Thyroid gland (tissue), 4 donors: ENCODE measurements at regions not wholly inside any gene's neighbourhood (a gene's known extent, or its start where the extent isn't known, plus 50 kb on each side); places are given as distances from the start of the nearest gene placed in this dataset.

Experiments
- DNase-seq, 2 donors: peaks; one replicate each; pipeline ENCODE4 v3.0.0-alpha.2; 2019
- H3K27ac ChIP-seq, 3 donors: fragments of 200-600 bp; sonication (generic); 1 replicate in 2 of 3; 2 replicates in 1 of 3; pipeline ENCODE4 v1.5.1; 2016 to 2019; ENCODE audit warnings: mild to moderate bottlenecking in 1 of 3, moderate library complexity in 1 of 3
- H3K27me3 ChIP-seq: fragments of 200-600 bp; sonication (generic); one replicate; pipeline ENCODE4 v1.5.1; 2019
- H3K36me3 ChIP-seq, 2 donors: fragments of 200-600 bp; sonication (generic); one replicate each; pipeline ENCODE4 v1.5.1; 2016 to 2019
- H3K4me1 ChIP-seq, 2 donors: fragments of 200-600 bp; sonication (generic); one replicate each; pipeline ENCODE4 v1.5.1; 2017 to 2019
- H3K4me3 ChIP-seq, 3 donors: fragments of 200-600 bp; sonication (generic); replicated peaks in 1 of 3; 1 replicate in 2 of 3; 2 replicates in 1 of 3; pipeline ENCODE4 v1.5.1; 2016; ENCODE audit warnings: mild to moderate bottlenecking in 1 of 3
- H3K9me3 ChIP-seq: fragments of 200-600 bp; sonication (generic); one replicate; pipeline ENCODE4 v1.5.1; 2017
- POLR2A ChIP-seq, 2 donors: fragments of 450-650 bp; IDR thresholded peaks; one replicate each; pipeline ENCODE4 v1.6.1; 2017; ENCODE audit warnings: antibody characterized with exemption in 2 of 2, mild to moderate bottlenecking in 2 of 2, moderate library complexity in 1 of 2
- WGBS, 2 donors: methylation state at CpG; one replicate each; pipeline ENCODE4 v1.1.5; 2017; 5-methylcytosine and 5-hydroxymethylcytosine counted together
- intact Hi-C: fragments of 100-400 bp; cut with DNase I; formaldehyde crosslinking; loops from one replicate; pipeline ENCODE4 v1.15.1; 2023
- TF ChIP-seq, protein P1 (sequence below), 6 experiments: fragments of 200-600 bp in 3 of 6; fragments of 450-650 bp in 3 of 6; sonication (generic) in 3 of 6; IDR thresholded peaks; one replicate each; pipeline ENCODE4 v1.5.1; 2016 to 2019; ENCODE audit warnings: antibody characterized with exemption in 6 of 6, mild to moderate bottlenecking in 2 of 6, inconsistent platforms in 1 of 6, moderate library complexity in 1 of 6

GRCh38 chr5:62719061-62719720 lies 140.6 kb downstream of the LRRC70 start:
- Histone ChIP-seq H3K4me1 (no peaks in the 10 kb centered on the region), H3K36me3 (no peaks in the 10 kb centered on the region), H3K4me3 (no peak overlapping the region), H3K9me3 (no peaks in the 10 kb centered on the region), H3K27ac (no peak overlapping the region), H3K27me3 (no peaks in the 10 kb centered on the region)
- no peak for DNase-seq
- no peak for TF ChIP-seq POLR2A (IDR thresholded peaks at IDR 0.05)
- TF ChIP-seq, protein P1, sequence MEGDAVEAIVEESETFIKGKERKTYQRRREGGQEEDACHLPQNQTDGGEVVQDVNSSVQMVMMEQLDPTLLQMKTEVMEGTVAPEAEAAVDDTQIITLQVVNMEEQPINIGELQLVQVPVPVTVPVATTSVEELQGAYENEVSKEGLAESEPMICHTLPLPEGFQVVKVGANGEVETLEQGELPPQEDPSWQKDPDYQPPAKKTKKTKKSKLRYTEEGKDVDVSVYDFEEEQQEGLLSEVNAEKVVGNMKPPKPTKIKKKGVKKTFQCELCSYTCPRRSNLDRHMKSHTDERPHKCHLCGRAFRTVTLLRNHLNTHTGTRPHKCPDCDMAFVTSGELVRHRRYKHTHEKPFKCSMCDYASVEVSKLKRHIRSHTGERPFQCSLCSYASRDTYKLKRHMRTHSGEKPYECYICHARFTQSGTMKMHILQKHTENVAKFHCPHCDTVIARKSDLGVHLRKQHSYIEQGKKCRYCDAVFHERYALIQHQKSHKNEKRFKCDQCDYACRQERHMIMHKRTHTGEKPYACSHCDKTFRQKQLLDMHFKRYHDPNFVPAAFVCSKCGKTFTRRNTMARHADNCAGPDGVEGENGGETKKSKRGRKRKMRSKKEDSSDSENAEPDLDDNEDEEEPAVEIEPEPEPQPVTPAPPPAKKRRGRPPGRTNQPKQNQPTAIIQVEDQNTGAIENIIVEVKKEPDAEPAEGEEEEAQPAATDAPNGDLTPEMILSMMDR (IDR thresholded peaks at IDR 0.05), result no peak
- intact Hi-C loops, result no loop called here
- 82% methylated on average over 9 of the region's 9 CpGs for WGBS, 2 donors

DNA sequence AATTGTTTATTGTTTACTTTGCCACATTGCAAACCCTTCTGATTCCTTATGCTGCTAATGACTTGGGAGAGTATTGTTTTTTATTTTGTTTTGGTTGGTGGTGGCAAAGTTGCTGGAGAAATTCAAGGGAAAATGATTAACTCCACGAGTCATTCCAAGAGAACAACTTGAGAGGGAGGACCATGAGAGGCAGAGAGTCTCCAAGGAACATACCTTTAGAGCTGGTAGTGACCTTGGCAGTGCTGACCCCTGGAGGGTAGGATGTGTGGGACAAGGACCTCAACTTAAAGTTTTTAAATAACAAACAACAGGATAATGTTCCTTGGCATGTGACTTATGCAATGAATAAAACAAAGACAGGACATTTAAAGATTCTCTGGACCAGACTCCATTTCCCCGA lies 139.7 kb downstream of the LRRC70 start:
- DNase-seq, result no peak
- Histone ChIP-seq H3K36me3 (no peaks in the 10 kb centered on the region), H3K27me3 (no peaks in the 10 kb centered on the region), H3K9me3 (no peaks in the 10 kb centered on the region), H3K4me3 (no peak overlapping the region), H3K4me1 (no peaks in the 10 kb centered on the region), H3K27ac (no peak overlapping the region)
- intact Hi-C loops, result no loop called here
- no peak for TF ChIP-seq POLR2A (IDR thresholded peaks at IDR 0.05)
- TF ChIP-seq, protein P1 (IDR thresholded peaks at IDR 0.05), result no peak
- 82 to 84% methylated on average over 2 of the region's 2 CpGs for WGBS, 2 donors

DNA sequence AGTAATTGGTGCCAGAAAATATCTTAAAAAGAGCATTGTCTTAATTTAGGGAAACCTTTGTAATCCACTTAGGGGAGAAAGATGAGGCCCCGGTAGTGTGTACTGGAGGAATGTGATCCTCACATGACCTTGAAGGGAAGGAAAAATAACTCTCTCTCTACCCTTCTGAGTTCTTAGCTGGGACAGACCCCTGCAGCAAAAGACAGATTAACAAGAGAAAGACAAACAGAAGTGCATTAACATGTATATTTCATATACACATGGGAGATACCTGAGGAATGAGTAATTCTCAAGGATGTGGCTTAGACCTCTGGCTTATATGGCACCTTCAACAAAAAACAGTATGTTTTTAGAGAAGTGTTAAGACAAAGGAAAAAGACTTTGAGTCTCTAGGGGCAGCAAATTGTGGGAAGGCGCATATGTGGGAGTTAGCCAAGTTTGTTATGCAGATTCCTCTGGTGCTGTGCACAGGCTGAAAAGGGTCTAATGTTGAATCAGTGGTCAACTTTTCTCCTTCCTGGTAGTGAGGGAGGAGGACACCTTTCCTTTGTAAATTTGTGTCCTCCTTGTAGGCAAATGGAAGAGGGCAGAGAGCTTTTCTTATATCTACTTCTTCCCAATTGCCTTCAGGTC lies 138.8 kb downstream of the LRRC70 start:
- no peak overlapping the region for H3K4me3 ChIP-seq
- no peak overlapping the region for H3K27ac ChIP-seq
- no peaks in the 10 kb centered on the region for H3K36me3 ChIP-seq
- no peaks in the 10 kb centered on the region for H3K27me3 ChIP-seq
- intact Hi-C loops, result no loop called here
- H3K4me1 ChIP-seq, result no peaks in the 10 kb centered on the region
- no peak for DNase-seq
- no peaks in the 10 kb centered on the region for H3K9me3 ChIP-seq
- WGBS, 2 donors, result 60 to 64% methylated on average over 2 of the region's 2 CpGs
- TF ChIP-seq, protein P1 (IDR thresholded peaks at IDR 0.05), result no peak
- TF ChIP-seq POLR2A (IDR thresholded peaks at IDR 0.05), result no peak

DNA sequence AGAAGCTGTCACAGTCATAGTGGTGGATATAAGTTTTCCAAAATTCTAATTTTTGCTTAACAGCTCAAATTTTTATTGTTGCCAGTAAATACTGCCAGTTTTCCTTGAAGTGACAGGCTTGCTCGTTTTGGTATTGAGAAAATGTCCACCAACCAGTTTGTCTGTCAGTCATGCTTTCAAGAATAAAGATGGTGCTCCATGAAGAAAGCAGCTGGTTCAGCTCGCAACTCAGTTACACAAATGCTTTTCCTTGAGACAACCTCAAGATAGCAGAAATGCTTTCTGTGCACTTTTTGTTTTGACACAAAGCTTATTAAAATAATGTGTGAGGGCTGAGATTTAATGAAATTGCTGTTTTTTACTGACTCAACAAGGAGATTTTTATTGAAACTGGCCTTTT lies 135.7 kb downstream of the LRRC70 start:
- intact Hi-C loops, result no loop called here
- H3K27me3 ChIP-seq, result no peaks in the 10 kb centered on the region
- no peak overlapping the region for H3K4me3 ChIP-seq
- 72 to 78% methylated on average over 2 of the region's 2 CpGs for WGBS, 2 donors
- H3K36me3 ChIP-seq, result no peaks in the 10 kb centered on the region
- H3K27ac ChIP-seq, result no peak overlapping the region
- DNase-seq, result no peak
- H3K9me3 ChIP-seq, result no peaks in the 10 kb centered on the region
- no peaks in the 10 kb centered on the region for H3K4me1 ChIP-seq
- TF ChIP-seq, protein P1 (IDR thresholded peaks at IDR 0.05), result no peak
- no peak for TF ChIP-seq POLR2A (IDR thresholded peaks at IDR 0.05)
